ES-I3 (cell line): ENCODE measurements at regions not wholly inside any gene's neighbourhood (a gene's known extent, or its start where the extent isn't known, plus 50 kb on each side); places are given as distances from the start of the nearest gene placed in this dataset.

Experiments
- H3K36me3 ChIP-seq: 2 replicates; pipeline ENCODE4 v1.6.1; 2013; ENCODE audit warnings: mild to moderate bottlenecking, low read length, control low read depth, moderate library complexity; ENCODE audit not compliant: insufficient read depth
- H3K4me1 ChIP-seq: 2 replicates; pipeline ENCODE4 v1.6.1; 2013; ENCODE audit warnings: mild to moderate bottlenecking, control low read depth, low read length; ENCODE audit not compliant: insufficient read depth
- H3K9ac ChIP-seq: 2 replicates; pipeline ENCODE4 v1.6.1; 2013; ENCODE audit warnings: low read depth, mild to moderate bottlenecking, low read length, moderate library complexity
- H3K9me3 ChIP-seq: 2 replicates; pipeline ENCODE4 v1.6.1; 2013; ENCODE audit warnings: mild to moderate bottlenecking, low read length, moderate library complexity; ENCODE audit not compliant: control insufficient read depth, insufficient read depth

- Histone ChIP-seq H3K4me1 (no peaks in the 10 kb centered on the region), H3K36me3 (no peaks in the 10 kb centered on the region), H3K9ac (no peak overlapping the region), H3K9me3 (no peaks in the 10 kb centered on the region)
Observed at GRCh38 chr7:18278316-18278715, 217.2 kb upstream of the HDAC9 start.

- Histone ChIP-seq H3K36me3 (no peaks in the 10 kb centered on the region), H3K9ac (no peak overlapping the region), H3K9me3 (no peaks in the 10 kb centered on the region), H3K4me1 (no peaks in the 10 kb centered on the region)
Observed at GRCh38 chr7:18283045-18283444, 212.5 kb upstream of the HDAC9 start.

GRCh38 chr7:18287482-18287881, 208.1 kb upstream of the HDAC9 start:
- H3K36me3 ChIP-seq, result no peaks in the 10 kb centered on the region
- no peaks in the 10 kb centered on the region; the same call in 1 of the 2 replicates for H3K4me1 ChIP-seq
- no peaks in the 10 kb centered on the region for H3K9me3 ChIP-seq
- H3K9ac ChIP-seq, result no peak overlapping the region

- H3K4me1 ChIP-seq, result no peaks in the 10 kb centered on the region; the same call in 1 of the 2 replicates
- H3K9me3 ChIP-seq, result no peaks in the 10 kb centered on the region
Observed at GRCh38 chr7:18288322-18289037, 207.1 kb upstream of the HDAC9 start.

GRCh38 chr7:18289788-18290187, 205.8 kb upstream of the HDAC9 start:
- Histone ChIP-seq H3K9me3 (no peaks in the 10 kb centered on the region), H3K4me1 (no peaks in the 10 kb centered on the region; the same call in 1 of the 2 replicates), H3K9ac (no peak overlapping the region), H3K36me3 (no peaks in the 10 kb centered on the region)

More at GRCh38 chr7:18288322-18289037, 207.1 kb upstream of the HDAC9 start:
- H3K9ac ChIP-seq, result no peak overlapping the region
- no peaks in the 10 kb centered on the region for H3K36me3 ChIP-seq

GRCh38 chr7:18290223-18290622, 205.3 kb upstream of the HDAC9 start:
- Histone ChIP-seq H3K36me3 (no peaks in the 10 kb centered on the region), H3K9ac (no peak overlapping the region), H3K9me3 (no peaks in the 10 kb centered on the region), H3K4me1 (no peaks in the 10 kb centered on the region; the same call in 1 of the 2 replicates)

GRCh38 chr7:18290865-18291264, 204.7 kb upstream of the HDAC9 start:
- no peak overlapping the region for H3K9ac ChIP-seq
- no peaks in the 10 kb centered on the region for H3K9me3 ChIP-seq
- H3K4me1 ChIP-seq, result no peaks in the 10 kb centered on the region; the same call in 1 of the 2 replicates
- no peaks in the 10 kb centered on the region for H3K36me3 ChIP-seq

- Histone ChIP-seq H3K9me3 (no peaks in the 10 kb centered on the region), H3K4me1 (no peaks in the 10 kb centered on the region; the same call in 1 of the 2 replicates), H3K36me3 (no peaks in the 10 kb centered on the region), H3K9ac (no peak overlapping the region)
Observed at GRCh38 chr7:18292584-18292983, 203.0 kb upstream of the HDAC9 start.

- Histone ChIP-seq H3K36me3 (no peaks in the 10 kb centered on the region), H3K9ac (no peak overlapping the region), H3K9me3 (no peaks in the 10 kb centered on the region), H3K4me1 (no peaks in the 10 kb centered on the region; the same call in 1 of the 2 replicates)
Observed at GRCh38 chr7:18293759-18294158, 201.8 kb upstream of the HDAC9 start.

GRCh38 chr7:18294411-18294810, 201.1 kb upstream of the HDAC9 start:
- no peak overlapping the region for H3K9ac ChIP-seq
- no peaks in the 10 kb centered on the region for H3K9me3 ChIP-seq
- H3K4me1 ChIP-seq, result no peaks in the 10 kb centered on the region; the same call in 1 of the 2 replicates
- no peaks in the 10 kb centered on the region for H3K36me3 ChIP-seq

- H3K4me1 ChIP-seq, result no peaks in the 10 kb centered on the region; the same call in 1 of the 2 replicates
- H3K9ac ChIP-seq, result no peak overlapping the region
- H3K9me3 ChIP-seq, result no peaks in the 10 kb centered on the region
- H3K36me3 ChIP-seq, result no peaks in the 10 kb centered on the region
Observed at GRCh38 chr7:18295781-18296423, 199.6 kb upstream of the HDAC9 start.

GRCh38 chr7:18302097-18302496, 193.5 kb upstream of the HDAC9 start:
- no peak overlapping the region for H3K9ac ChIP-seq
- H3K36me3 ChIP-seq, result no peaks in the 10 kb centered on the region
- H3K9me3 ChIP-seq, result no peaks in the 10 kb centered on the region
- H3K4me1 ChIP-seq, result no peaks in the 10 kb centered on the region; the same call in 1 of the 2 replicates

- H3K4me1 ChIP-seq, result no peaks in the 10 kb centered on the region
- H3K9me3 ChIP-seq, result no peaks in the 10 kb centered on the region
- no peaks in the 10 kb centered on the region for H3K36me3 ChIP-seq
- no peak overlapping the region for H3K9ac ChIP-seq
Observed at GRCh38 chr7:18305866-18306265, 189.7 kb upstream of the HDAC9 start.

- Histone ChIP-seq H3K36me3 (no peaks in the 10 kb centered on the region), H3K9ac (no peak overlapping the region), H3K4me1 (no peaks in the 10 kb centered on the region), H3K9me3 (no peaks in the 10 kb centered on the region)
Observed at GRCh38 chr7:18306696-18307095, 188.9 kb upstream of the HDAC9 start.

GRCh38 chr7:18308938-18309337, 186.6 kb upstream of the HDAC9 start:
- Histone ChIP-seq H3K9ac (no peak overlapping the region), H3K36me3 (no peaks in the 10 kb centered on the region), H3K9me3 (no peaks in the 10 kb centered on the region), H3K4me1 (no peaks in the 10 kb centered on the region)
